ENCODE measurements at regions not wholly inside any gene's neighbourhood (a gene's known extent, or its start where the extent isn't known, plus 50 kb on each side); places are given as distances from the start of the nearest gene placed in this dataset.

DNA sequence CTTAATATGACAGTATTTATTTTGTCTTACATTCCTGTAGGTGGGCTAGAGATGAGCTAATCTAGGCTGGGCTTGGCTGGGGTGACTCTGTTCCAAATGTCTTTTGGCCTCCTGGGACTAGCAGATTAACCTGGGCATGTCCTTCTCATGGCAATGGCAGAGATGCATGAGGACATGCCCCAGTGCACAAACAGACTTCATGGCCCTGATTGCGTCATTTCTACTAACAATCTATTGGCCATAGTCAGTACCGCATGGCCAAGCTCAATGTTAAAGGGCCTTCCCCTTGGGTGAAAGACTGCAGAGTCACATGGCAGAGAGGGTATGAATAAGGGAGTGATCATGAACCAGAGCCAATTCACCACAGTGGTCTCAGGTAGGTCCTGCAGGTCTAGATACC, 313.4 kb downstream of the MSX2 start:
- DNase-seq (ENCODE audit: low read depth in 2 of 2), result no peak

- no peak for DNase-seq (ENCODE audit: low read depth in 2 of 2)
These were observed 311.6 kb downstream of the MSX2 start for GRCh38 chr5:175035882-175036533.

DNA sequence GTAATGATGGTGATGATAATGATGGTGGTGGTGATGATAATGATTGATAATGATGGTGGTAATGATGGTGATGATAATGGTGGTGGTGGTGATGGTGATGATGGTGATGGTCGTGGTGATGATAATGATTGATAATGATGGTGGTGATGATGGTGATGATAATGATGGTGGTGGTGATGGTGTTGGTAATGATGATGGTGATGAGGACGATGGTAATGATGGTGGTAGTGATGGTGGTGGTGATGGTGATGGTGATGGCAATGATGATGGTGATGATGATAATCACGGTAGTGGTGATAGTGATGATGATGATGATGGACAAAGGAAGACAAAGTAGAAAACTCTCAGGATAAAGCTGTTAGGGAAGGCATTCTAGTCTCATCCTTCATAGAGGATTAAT, 310.5 kb downstream of the MSX2 start:
- no peak for DNase-seq (ENCODE audit: low read depth in 2 of 2)

DNA sequence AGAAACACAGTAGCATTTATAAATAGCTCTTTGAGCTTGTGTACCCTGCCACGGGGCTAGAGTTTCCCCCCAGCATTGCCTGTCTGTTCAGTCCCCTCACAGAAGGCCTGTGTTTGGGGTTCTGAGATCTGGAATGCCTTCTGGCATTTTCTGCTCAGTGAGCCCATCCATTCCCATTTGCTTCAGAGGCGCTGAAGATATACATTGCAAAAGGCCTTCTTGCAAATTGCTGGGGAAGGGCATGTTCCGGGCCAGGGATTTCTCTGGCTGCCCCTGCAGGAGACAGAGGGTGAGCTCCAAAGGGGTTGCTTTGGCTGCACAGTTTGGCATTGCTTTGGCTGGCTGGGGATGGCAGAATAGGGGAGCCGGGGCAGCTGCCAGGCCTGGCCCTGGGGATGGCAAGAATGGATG, 308.4 kb downstream of the MSX2 start:
- DNase-seq (ENCODE audit: low read depth in 2 of 2), result no peak

- DNase-seq (ENCODE audit: low read depth in 2 of 2), result no peak
These were observed 307.6 kb downstream of the MSX2 start for GRCh38 chr5:175032013-175032412.

GRCh38 chr5:175027390-175027789, 303.0 kb downstream of the MSX2 start:
- DNase-seq (ENCODE audit: low read depth in 2 of 2), result no peak

DNA sequence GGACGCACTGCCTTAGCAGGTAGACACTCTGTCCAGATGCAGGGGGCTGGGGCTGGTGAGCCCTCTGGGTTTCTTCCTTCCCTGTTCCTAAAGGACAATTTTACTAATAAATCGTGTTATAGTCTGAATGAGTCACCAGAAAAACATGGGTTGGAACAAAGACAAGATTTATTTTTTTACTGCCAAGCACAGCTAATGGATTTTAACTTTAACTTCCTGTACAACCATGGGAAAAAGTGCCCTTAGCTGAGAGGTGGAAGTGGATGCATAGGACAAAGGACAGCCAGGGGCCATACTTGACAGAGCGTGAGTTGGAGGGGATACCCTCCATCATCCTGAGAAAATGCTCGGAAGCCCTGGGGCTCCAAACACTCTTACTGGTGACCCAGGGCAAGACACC, 300.7 kb downstream of the MSX2 start:
- no peak for DNase-seq (ENCODE audit: low read depth in 2 of 2)

DNA sequence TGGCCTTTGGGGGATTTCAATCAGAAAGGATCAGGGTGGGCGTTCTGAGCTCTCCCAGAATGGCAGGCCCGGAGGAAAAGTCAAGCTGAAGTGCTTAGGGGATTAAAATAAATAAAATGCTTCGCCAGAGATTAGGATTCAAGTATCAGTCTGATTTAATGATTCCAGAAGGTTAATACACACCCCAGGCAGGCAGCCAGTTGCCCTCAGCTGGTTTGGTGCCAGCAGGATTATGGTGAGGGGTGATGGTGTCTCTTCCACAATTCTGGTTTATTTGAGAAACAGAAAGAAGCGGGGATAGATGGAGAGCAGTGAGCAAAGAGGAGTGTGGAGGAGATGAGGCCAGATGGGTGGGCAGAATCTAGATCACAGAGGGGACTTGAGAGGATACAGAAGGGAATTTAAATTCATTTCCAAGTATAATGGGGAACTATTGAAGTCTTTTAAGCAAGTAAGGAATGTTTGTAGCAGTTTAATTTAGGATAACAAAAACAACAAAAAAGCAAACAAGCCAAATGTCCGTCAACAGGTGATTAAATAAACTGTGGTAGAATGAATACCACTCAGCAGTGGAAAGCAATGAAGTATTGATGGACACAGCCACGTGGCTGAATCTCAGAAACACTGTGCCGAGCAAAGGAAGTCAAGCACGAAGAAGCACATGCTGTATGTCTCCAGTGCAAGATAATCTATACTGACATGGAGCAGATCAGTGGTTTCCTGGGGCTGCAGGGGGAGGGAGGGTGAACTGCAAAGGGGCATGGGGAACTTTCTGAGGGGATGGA, 297.7 kb downstream of the MSX2 start:
- DNase-seq (ENCODE audit: low read depth in 2 of 2), result no peak

DNA sequence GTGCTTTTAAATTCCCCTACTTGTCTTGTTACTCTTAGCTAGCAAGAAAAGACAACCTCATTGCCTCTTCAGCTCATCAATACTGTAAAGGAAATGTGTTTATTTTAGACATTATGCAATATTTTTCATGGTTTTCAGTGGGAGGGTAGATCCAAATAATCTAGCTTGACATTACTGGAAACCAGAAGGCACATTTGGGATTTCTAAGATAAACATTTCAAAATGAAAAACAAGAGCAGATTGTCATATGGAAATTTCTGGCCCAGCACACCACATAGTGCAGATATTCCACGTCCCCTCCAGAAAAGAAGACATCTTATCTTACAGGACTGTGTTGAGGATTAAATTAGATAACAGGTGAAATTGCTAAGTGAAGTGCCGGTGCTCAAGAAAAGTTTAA, 296.9 kb downstream of the MSX2 start:
- DNase-seq (ENCODE audit: low read depth in 2 of 2), result no peak

- no peak for DNase-seq (ENCODE audit: low read depth in 2 of 2)
These were observed 290.8 kb downstream of the MSX2 start for GRCh38 chr5:175015028-175015685.

- no peak for DNase-seq (ENCODE audit: low read depth in 2 of 2)
These were observed 288.9 kb downstream of the MSX2 start for GRCh38 chr5:175013251-175013650.

DNA sequence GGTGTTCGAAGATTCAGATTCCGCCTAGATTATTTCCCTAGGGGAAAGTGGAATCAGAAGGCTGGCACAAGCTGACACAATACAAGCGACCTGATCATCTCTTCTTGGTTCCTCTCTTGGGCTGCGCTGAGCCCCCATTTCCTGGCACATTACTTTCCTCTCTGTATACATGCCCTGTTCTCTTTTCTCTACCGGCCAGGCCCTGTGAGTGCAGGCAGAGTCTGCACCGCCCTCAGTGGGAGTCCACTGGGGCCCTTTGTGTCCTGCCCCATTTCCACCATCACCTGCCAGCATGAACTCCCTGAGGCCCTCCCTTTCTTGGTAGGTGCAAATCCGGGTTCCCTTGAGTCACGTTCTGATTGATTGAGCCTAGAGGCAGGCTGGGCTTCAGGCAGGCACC, 287.9 kb downstream of the MSX2 start:
- DNase-seq (ENCODE audit: low read depth in 2 of 2), result no peak

- DNase-seq (ENCODE audit: low read depth in 2 of 2), result no peak
These were observed 279.1 kb downstream of the MSX2 start for GRCh38 chr5:175003531-175003930.

DNA sequence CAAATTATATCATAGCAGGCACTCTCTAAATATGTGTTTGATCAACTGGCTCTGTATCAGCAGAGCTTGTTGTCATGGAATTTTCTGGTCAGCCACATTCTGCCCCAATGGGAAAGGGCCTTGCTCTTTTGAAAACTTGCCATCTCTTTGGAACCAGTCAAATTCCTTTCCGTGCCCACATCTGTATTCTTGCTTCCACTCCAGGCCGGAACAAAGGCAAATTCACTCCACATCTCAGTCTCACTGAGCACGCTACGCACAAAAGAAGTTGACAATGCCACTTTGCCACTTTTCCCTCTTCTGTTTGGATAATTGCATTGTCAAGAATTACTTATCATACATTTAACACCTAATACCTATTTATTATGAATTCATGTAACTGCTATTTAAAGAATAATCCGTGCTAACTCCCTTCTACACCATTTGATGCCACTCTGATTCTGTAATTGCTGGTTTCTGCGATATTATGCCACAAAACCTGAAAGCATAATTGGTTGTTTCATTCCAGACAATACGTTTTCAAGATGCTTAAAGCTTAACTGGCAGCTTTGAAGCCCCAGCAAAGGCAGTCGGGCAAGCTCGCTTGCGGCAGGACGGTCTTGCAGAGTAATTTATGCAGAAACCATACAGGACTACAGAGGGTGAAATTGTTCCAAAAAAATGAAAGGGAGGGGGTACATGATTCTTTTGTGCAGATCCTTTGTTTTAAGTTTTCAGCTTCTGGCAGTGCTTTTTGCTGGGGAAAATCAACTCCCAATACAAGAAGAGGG, 277.7 kb downstream of the MSX2 start:
- no peak for DNase-seq (ENCODE audit: low read depth in 2 of 2)

DNA sequence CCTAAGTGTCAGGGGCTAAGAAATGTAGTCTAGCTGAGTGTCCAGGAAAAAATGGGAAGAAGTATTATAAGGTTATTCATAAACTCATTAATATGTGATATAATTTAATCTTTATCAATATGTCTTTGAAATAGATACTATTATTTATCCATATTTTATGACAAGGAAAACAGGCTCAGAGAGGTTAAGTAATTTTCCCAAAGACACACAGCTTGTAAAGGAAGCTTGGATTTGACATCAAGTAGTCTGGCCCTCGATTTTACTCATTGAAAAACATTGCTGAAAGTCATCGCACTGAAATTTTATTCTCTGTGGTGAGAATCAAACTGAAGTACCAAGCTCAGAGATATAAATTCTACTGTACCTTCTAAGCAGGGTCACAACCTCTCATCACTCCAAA, 276.9 kb downstream of the MSX2 start:
- DNase-seq (ENCODE audit: low read depth in 2 of 2), result no peak

- DNase-seq (ENCODE audit: low read depth in 2 of 2), result no peak
These were observed 275.2 kb downstream of the MSX2 start for GRCh38 chr5:174999581-174999980.

DNA sequence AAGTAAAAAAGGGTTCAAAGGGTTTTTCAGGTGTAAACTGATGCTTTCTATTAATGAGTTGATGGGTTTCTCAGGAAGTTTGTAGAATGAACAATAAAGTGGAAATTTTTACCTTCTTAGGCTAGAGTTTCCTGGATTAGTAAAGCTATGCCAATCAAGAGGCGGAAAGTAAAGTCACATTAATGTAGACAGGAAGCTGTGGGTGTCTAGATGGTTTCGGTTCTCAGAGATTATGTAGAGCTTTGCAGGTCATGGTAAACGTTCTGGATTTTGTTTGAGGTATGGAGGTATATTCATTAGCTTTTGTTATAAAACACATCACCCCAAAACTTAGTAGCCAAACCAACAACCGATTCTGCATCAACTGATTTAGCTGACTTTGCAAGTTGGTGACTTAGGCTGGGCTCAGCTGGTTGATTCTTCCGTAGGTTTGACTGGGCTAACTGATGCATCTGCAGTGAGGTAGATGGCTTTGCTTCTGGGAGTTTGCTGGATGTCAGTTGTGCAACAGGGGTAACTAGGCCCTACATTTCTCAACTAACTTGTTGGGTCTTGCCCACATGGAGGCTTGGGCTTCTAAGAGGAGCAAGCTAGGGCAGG, 273.8 kb downstream of the MSX2 start:
- no peak for DNase-seq (ENCODE audit: low read depth in 2 of 2)

DNA sequence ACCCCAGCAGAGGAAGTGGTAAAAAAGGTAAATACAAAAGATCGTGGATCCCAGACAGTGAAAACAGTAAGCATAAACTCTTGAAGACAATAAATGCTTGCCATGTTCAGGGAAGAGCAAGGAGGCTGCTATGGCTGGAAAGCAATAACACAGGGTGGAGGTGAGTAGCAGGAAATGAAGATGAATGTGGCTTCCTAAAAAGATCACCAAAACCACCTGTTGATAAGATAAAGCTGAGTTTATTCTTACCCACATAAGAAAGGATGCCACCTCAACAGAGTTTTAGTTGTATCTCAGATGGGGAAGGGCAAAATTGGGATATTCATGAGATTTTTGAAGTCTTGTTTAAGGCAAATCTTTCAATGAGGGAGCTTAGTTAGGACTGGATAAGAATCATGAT, 273.3 kb downstream of the MSX2 start:
- DNase-seq (ENCODE audit: low read depth in 2 of 2), result no peak

DNA sequence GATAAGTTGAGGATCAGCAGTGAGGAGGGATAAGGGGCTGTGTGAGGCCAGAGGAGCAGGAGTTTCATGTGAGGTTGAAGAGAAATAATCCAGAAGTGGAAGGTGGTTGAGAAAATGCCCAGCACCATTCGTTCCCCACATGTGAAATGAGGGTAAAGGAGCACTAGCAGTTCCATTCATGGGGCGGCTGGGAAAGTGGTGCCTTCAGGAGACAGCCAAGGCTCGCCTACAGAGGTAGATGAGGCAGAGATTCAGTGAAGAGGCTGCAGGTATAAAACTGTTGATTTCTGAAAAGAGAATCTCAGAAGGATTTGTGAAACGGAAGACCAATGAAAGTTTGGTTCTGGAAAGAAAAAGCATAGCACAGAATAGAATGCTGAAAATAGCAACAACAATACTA, 272.6 kb downstream of the MSX2 start:
- no peak for DNase-seq (ENCODE audit: low read depth in 2 of 2)

DNA sequence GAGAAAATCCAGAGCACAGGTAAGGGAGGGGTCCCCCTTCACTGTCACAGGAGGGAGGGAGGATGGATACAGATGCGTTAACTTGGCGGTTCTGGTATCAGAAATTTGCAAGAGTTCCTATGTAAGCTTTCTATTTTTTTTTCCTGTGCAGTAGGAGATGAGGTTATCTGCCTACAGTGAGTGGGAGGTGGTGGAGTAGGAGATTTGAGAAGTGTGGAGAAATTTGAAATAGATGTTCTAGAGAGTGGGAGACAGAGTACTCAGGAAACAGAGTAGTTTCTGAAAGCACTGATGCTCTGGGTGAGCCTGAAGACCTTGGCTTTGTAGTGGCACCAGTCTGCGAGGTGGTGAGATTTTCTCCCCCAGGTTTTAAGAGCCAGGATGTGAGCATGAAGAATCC, 271.4 kb downstream of the MSX2 start:
- no peak for DNase-seq (ENCODE audit: low read depth in 2 of 2)

- DNase-seq (ENCODE audit: low read depth in 2 of 2), result no peak
These were observed 267.5 kb downstream of the MSX2 start for GRCh38 chr5:174991847-174992246.

DNA sequence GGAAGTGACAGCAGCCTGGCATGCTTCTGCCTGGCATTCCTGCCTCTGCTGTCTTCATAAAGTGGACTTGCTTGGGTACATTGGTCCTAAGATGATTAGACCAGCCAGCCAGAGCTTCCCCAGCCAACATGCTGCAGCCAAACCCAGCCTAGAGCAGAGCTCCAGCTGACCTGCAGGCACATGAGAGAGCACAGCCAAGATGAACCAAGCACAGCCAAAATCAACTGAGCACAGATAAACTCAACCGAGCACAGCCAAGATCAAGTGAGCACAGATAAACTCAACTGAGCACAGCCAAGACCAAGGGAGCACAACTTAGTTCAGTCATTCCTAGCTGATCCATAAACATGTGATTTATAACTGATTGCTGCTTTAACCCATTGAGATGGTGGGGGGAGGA, 266.5 kb downstream of the MSX2 start:
- DNase-seq (ENCODE audit: low read depth in 2 of 2), result no peak
